ENCODE measurements at regions not wholly inside any gene's neighbourhood (a gene's known extent, or its start where the extent isn't known, plus 50 kb on each side); places are given as distances from the start of the nearest gene placed in this dataset.

- TF ChIP-seq CUX1 (IDR thresholded peaks at IDR 0.05; ENCODE audit: insufficient replicate concordance, low read depth, low read length) (no peak), RAD21 (IDR thresholded peaks at IDR 0.05; ENCODE audit: insufficient read depth, low read depth, low read length) (no peak)
Measured at GRCh38 chr6:55666037-55666436, 87.0 kb upstream of the HMGCLL1 start (continued).

- TF ChIP-seq NR2C1 (IDR thresholded peaks at IDR 0.05) (no peak), MEF2A (IDR thresholded peaks at IDR 0.05; ENCODE audit: insufficient read depth, low read depth, low read length) (no peak), BCL11A (IDR thresholded peaks at IDR 0.05; ENCODE audit: low read depth, low read length) (no peak), MXI1 (IDR thresholded peaks at IDR 0.05; ENCODE audit: low read depth, low read length) (no peak), MEF2B (IDR thresholded peaks at IDR 0.05; ENCODE audit: partially characterized antibody, poor library complexity, severe bottlenecking) (no peak), RAD21 (IDR thresholded peaks at IDR 0.05; ENCODE audit: insufficient read depth, low read depth, low read length) (no peak), FOS (IDR thresholded peaks at IDR 0.05; ENCODE audit: borderline replicate concordance, extremely low read depth, insufficient read length) (no peak), USF2 (IDR thresholded peaks at IDR 0.05; ENCODE audit: borderline replicate concordance, low read depth, low read length) (no peak), E2F8 (IDR thresholded peaks at IDR 0.05; ENCODE audit: low read depth, partially characterized antibody) (no peak)
- BruUV-seq (replicated peaks), result no TSS peak
- no peak for FAIRE-seq
Measured at GRCh38 chr6:55664591-55665587, 85.9 kb upstream of the HMGCLL1 start.

More at GRCh38 chr6:55664591-55665587, 85.9 kb upstream of the HMGCLL1 start:
- H3K27ac ChIP-seq (ENCODE audit: control insufficient read depth, insufficient read depth), result no peak overlapping the region
- 0% methylated on average over 2 of the region's 2 CpGs for WGBS (ENCODE audit: insufficient coverage, insufficient replicate concordance, low lambda C conversion rate, missing lambda C conversion rate)
- no peaks in the 10 kb centered on the region for H3K4me1 ChIP-seq (ENCODE audit: control insufficient read depth, insufficient read depth, low read length)
- no peak overlapping the region for H3K9ac ChIP-seq (ENCODE audit: control insufficient read depth, insufficient read depth, low read length)
- H3K79me2 ChIP-seq (ENCODE audit: control insufficient read depth, insufficient read depth, low read length), result no peaks in the 10 kb centered on the region
- ChIA-PET RAD21 (ENCODE audit: unreplicated experiment) (no interaction called here), CTCF (no interaction called here), SMC1A (ENCODE audit: uncharacterized antibody, unreplicated experiment) (no interaction called here), POLR2A (no interaction called here)
- H3K9me3 ChIP-seq (replicated peaks; ENCODE audit: control insufficient read depth, insufficient read depth, low read length), result no peaks in the 10 kb centered on the region
- in situ Hi-C loops (cut with MboI), result no loop called here
- no peaks in the 10 kb centered on the region for H3K27me3 ChIP-seq (replicated peaks in 1 of 2; ENCODE audit: control insufficient read depth in 2 of 2, insufficient read depth in 2 of 2, low read length in 1 of 2)
- DNase-seq (ENCODE audit: low read depth, low spot score), result no peak
- H3K4me2 ChIP-seq (ENCODE audit: control insufficient read depth, insufficient read depth), result no peak overlapping the region
- intact Hi-C loops (cut with micrococcal nuclease; ENCODE audit: unreplicated experiment), result no loop called here
- H2AFZ ChIP-seq (ENCODE audit: control insufficient read depth, low read depth, low read length), result no peak overlapping the region
- H4K20me1 ChIP-seq (ENCODE audit: control insufficient read depth, insufficient read depth), result no peaks in the 10 kb centered on the region
- H3K4me3 ChIP-seq, result no peak overlapping the region
- ATAC-seq, result no peak
- no peaks in the 10 kb centered on the region for H3K36me3 ChIP-seq (ENCODE audit: control insufficient read depth in 2 of 2, insufficient read depth in 2 of 2, low read length in 1 of 2)

Data from GM12878 (cell line).